ENCODE measurements at regions not wholly inside any gene's neighbourhood (a gene's known extent, or its start where the extent isn't known, plus 50 kb on each side); places are given as distances from the start of the nearest gene placed in this dataset.

- TF ChIP-seq EZH2 (IDR thresholded peaks at IDR 0.05; ENCODE audit: insufficient read depth, poor library complexity, severe bottlenecking) (no peak), EZH2phosphoT487 (IDR thresholded peaks at IDR 0.05; ENCODE audit: insufficient read depth, low read depth) (no peak)
These were observed 127.4 kb downstream of the ARL4A start for GRCh38 chr7:12814828-12815227.

Measured in GM23248 (cell line).